GM12878 (cell line): ENCODE measurements at regions not wholly inside any gene's neighbourhood (a gene's known extent, or its start where the extent isn't known, plus 50 kb on each side); places are given as distances from the start of the nearest gene placed in this dataset.

ENCODE experiments used
- BHLHE40 ChIP-seq, 2 experiments: fragments of 450-650 bp in 1 of 2; IDR thresholded peaks; 2 replicates each; pipeline ENCODE4 v1.6.1; 2011 to 2017; ENCODE audit warnings: low read depth in 2 of 2, borderline replicate concordance in 1 of 2, improper control_type of control experiment in 1 of 2, low read length in 1 of 2, mild to moderate bottlenecking in 1 of 2
- CHD2 ChIP-seq: IDR thresholded peaks from 2 replicates; pipeline ENCODE4 v1.6.1; 2011; ENCODE audit warnings: low read depth, low read length, improper control_type of control experiment, borderline replicate concordance
- CUX1 ChIP-seq: IDR thresholded peaks from 2 replicates; pipeline ENCODE4 v1.6.1; 2012; ENCODE audit warnings: improper control_type of control experiment, low read depth, low read length; ENCODE audit not compliant: insufficient replicate concordance
- REST ChIP-seq: IDR thresholded peaks from 2 replicates; pipeline ENCODE4 v1.6.1; 2012; ENCODE audit warnings: mild to moderate bottlenecking, low read depth, low read length

GRCh38 chr7:19439517-19439916 lies 269.3 kb downstream of the POLR1F start (continued):
- no peak for TF ChIP-seq CUX1
- no peak for TF ChIP-seq CHD2
- no peak for TF ChIP-seq BHLHE40 (IDR thresholded peaks at IDR 0.05; ENCODE audit: borderline replicate concordance in 1 of 2, low read depth in 2 of 2, low read length in 1 of 2)
- TF ChIP-seq REST: no peak
